Fibroblast of the aortic adventitia (primary cell): ENCODE measurements at regions not wholly inside any gene's neighbourhood (a gene's known extent, or its start where the extent isn't known, plus 50 kb on each side); places are given as distances from the start of the nearest gene placed in this dataset.
"Not testable (repeated sequence)": the region's sequence is repeated elsewhere in the genome, so short reads cannot be mapped to it uniquely, and the experiment has no call there.

Experiments
- DNase-seq: peaks from one replicate; pipeline ENCODE4 v3.0.0-alpha.2; 2010; ENCODE audit warnings: low read depth
- H3K4me3 ChIP-seq: 2 replicates; pipeline ENCODE4 v1.5.1; 2011; ENCODE audit warnings: low read depth, mild to moderate bottlenecking, control low read depth, low read length, moderate library complexity
- CTCF ChIP-seq: IDR thresholded peaks from 2 replicates; pipeline ENCODE4 v1.5.1; 2011; ENCODE audit warnings: mild to moderate bottlenecking, low read length, control low read depth, inconsistent platforms; ENCODE audit not compliant: insufficient read depth

- DNase-seq: no peak
- no peak overlapping the region for H3K4me3 ChIP-seq
- no peak for TF ChIP-seq CTCF
These were observed 494.4 kb downstream of the SOX11 start for GRCh38 chr2:6186332-6187151.

GRCh38 chr2:6196449-6196848, 504.3 kb downstream of the SOX11 start:
- H3K4me3 ChIP-seq: no peak overlapping the region
- TF ChIP-seq CTCF: no peak
- DNase-seq: no peak

GRCh38 chr2:6198370-6198919, 506.3 kb downstream of the SOX11 start:
- not testable (repeated sequence) for DNase-seq, H3K4me3 ChIP-seq

- DNase-seq: no peak
- no peak for TF ChIP-seq CTCF
- H3K4me3 ChIP-seq: no peak overlapping the region
These were observed 510.6 kb downstream of the SOX11 start for GRCh38 chr2:6202756-6203155.

- TF ChIP-seq CTCF: no peak
- H3K4me3 ChIP-seq: no peak overlapping the region
- no peak for DNase-seq
These were observed 511.2 kb downstream of the SOX11 start for GRCh38 chr2:6203291-6203959.

GRCh38 chr2:6206882-6207281, 514.7 kb downstream of the SOX11 start:
- H3K4me3 ChIP-seq: no peak overlapping the region
- no peak for TF ChIP-seq CTCF
- DNase-seq: no peak

- H3K4me3 ChIP-seq: no peak overlapping the region
- no peak for DNase-seq
- no peak for TF ChIP-seq CTCF
These were observed 519.1 kb downstream of the SOX11 start for GRCh38 chr2:6211236-6211635.
